ENCODE measurements at regions not wholly inside any gene's neighbourhood (a gene's known extent, or its start where the extent isn't known, plus 50 kb on each side); places are given as distances from the start of the nearest gene placed in this dataset.

DNA sequence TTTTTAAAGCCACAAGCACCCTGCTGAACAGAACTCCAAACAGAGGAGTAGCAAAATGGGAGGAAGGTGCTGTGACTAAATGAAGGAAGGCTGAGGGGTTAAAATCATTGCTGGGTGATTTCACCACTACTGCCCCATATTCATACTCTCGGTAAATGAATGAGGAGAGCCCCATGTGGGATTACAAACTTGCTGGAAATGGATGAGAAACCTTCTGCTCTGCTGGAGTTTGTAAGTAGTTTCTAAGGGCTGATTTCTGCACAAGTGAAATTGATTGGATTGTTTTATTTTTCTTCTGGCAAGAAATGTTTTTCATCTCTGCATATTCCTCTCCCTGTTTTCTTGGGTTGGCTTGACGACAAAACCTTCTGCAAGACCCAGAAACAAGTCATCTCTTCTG lies 533.5 kb upstream of the MMS22L start:
- intact Hi-C loops (cut with DNase I): no loop called here
- Histone ChIP-seq H3K9me3 (ENCODE audit: control insufficient read depth, low read length) (no peaks in the 10 kb centered on the region), H3K27ac (ENCODE audit: low read length) (no peak overlapping the region), H3K4me1 (ENCODE audit: control insufficient read depth, insufficient read depth, low read length) (no peaks in the 10 kb centered on the region), H3K27me3 (ENCODE audit: control insufficient read depth, insufficient read depth) (no peaks in the 10 kb centered on the region), H3K4me3 (ENCODE audit: low read length) (no peak overlapping the region)
- ATAC-seq: no peak
- no peak for DNase-seq
- WGBS: 64% methylated on average over 2 of the region's 2 CpGs

DNA sequence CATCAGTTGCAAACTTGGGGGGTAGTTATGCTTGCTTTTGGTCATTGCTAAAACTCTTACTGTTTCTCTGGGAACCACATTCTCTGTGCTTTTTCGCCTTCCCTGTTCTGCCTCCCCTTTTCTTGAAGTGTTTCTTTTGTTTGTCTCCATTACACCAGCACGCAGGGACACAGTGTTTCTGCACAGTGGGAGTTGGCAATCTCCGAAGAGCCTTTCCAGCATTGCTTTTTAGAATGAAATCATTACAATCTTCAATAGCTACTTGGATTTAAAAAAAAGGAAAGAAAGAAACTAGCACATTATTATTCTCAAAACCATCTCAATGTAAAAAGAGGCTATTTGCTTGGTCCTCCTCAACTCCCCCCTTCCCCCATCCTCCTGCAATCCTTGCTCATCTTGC lies 536.7 kb upstream of the MMS22L start:
- ATAC-seq (no peak), DNase-seq (no peak)
- Histone ChIP-seq H3K4me1 (ENCODE audit: control insufficient read depth, insufficient read depth, low read length) (no peaks in the 10 kb centered on the region), H3K27ac (ENCODE audit: low read length) (no peak overlapping the region), H3K9me3 (ENCODE audit: control insufficient read depth, low read length) (no peaks in the 10 kb centered on the region), H3K4me3 (ENCODE audit: low read length) (no peak overlapping the region), H3K27me3 (ENCODE audit: control insufficient read depth, insufficient read depth) (no peaks in the 10 kb centered on the region)
- WGBS: 57% methylated on average over 3 of the region's 3 CpGs
- intact Hi-C loops (cut with DNase I): no loop called here

DNA sequence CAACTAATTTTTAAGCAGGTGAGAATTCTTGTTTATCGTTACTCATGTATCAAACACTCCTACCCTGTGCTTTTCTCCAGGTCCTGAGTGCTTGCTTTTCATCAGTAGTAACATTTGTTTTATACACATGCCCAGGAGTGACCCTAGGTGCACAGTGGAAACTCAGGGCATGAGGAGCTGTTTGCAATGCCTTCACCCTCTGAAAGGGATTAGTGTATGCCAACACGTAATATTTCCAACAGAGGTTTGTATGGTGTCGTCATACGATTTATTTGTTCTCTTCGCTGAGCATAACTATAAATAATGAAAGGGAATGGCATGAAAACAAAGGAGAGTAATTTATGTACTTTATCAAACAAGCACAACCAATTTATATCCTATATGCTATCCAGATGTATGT lies 537.4 kb upstream of the MMS22L start:
- Histone ChIP-seq H3K27ac (ENCODE audit: low read length) (no peak overlapping the region), H3K4me3 (ENCODE audit: low read length) (no peak overlapping the region), H3K4me1 (ENCODE audit: control insufficient read depth, insufficient read depth, low read length) (no peaks in the 10 kb centered on the region), H3K27me3 (ENCODE audit: control insufficient read depth, insufficient read depth) (no peaks in the 10 kb centered on the region), H3K9me3 (ENCODE audit: control insufficient read depth, low read length) (no peaks in the 10 kb centered on the region)
- no peak for ATAC-seq
- DNase-seq: no peak
- WGBS: 94% methylated on average over 5 of the region's 5 CpGs
- intact Hi-C loops (cut with DNase I): no loop called here

DNA sequence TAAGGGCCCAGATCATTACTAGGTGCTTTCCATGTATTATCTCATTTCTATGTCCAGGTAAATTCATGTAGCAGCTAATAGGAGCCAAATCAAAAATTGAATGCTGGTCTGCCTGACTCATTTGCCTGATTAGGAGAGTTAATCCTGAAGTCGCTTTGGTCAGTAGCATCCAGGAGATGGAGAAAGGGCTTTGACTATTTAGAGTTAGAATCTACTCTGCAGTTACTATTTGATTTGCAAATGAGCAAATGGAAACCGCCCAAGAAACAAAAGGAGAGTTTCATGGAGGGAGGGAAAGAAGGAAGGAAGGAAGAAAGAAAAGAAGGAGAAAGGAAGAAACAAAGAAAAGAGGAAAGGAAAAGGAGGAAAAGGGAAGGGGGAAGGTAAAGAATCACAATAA lies 539.6 kb upstream of the MMS22L start:
- intact Hi-C loops (cut with DNase I): no loop called here
- Histone ChIP-seq H3K9me3 (ENCODE audit: control insufficient read depth, low read length) (no peaks in the 10 kb centered on the region), H3K4me3 (ENCODE audit: low read length) (no peak overlapping the region), H3K4me1 (ENCODE audit: control insufficient read depth, insufficient read depth, low read length) (no peaks in the 10 kb centered on the region), H3K27me3 (ENCODE audit: control insufficient read depth, insufficient read depth) (no peaks in the 10 kb centered on the region), H3K27ac (ENCODE audit: low read length) (no peak overlapping the region)
- ATAC-seq: no peak
- DNase-seq: no peak
- 55% methylated on average over 2 of the region's 2 CpGs for WGBS

DNA sequence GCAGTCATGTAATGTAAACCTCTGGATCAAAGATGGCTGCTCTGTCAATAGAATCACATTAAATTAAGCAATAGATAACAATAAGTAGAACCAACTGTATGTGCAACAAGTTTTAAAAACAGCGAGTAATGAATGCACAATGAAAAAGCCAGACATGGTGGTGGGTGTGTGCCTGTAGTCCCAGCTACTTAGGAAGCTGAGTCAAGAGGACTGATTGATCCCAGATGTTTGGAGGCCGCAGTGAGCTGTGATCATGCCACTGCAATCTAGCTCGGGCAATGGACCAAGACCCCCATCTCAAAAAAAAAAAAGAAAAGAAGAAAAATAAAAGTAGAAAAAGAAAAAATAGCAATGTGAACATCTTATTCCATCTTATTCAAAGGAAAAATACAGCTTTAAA lies 558.7 kb upstream of the MMS22L start:
- H3K4me3 ChIP-seq (ENCODE audit: low read length): no peak overlapping the region
- H3K9me3 ChIP-seq (ENCODE audit: control insufficient read depth, low read length): no peaks in the 10 kb centered on the region
- H3K4me1 ChIP-seq (ENCODE audit: control insufficient read depth, insufficient read depth, low read length): no peaks in the 10 kb centered on the region
- DNase-seq (no peak), ATAC-seq (no peak)
- intact Hi-C loops (cut with DNase I): no loop called here
- WGBS: 75% methylated on average over 3 of the region's 3 CpGs
- no peak overlapping the region for H3K27ac ChIP-seq (ENCODE audit: low read length)
- no peaks in the 10 kb centered on the region for H3K27me3 ChIP-seq (ENCODE audit: control insufficient read depth, insufficient read depth)

DNA sequence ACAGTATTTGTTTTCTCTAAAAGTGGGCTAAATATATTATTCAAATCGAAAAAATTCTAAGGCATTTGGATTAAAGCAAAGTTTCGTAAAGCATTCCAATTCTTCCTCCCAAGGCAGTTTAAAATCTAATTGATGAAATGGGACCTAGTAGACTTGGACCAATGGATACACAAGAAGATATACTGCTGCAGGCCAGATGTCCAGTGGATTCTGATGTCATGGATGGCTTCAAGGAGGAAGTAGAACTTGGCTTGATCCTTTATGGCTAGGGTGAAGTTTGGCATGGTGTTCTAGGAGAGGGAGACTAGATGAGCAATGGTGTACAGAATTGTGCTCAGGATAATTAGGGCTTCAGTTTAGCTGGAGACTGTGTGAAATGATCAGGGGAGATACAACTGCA lies 559.5 kb upstream of the MMS22L start:
- Histone ChIP-seq H3K27me3 (ENCODE audit: control insufficient read depth, insufficient read depth) (no peaks in the 10 kb centered on the region), H3K4me3 (ENCODE audit: low read length) (no peak overlapping the region), H3K27ac (ENCODE audit: low read length) (no peak overlapping the region), H3K9me3 (ENCODE audit: control insufficient read depth, low read length) (no peaks in the 10 kb centered on the region), H3K4me1 (ENCODE audit: control insufficient read depth, insufficient read depth, low read length) (no peaks in the 10 kb centered on the region)
- 87% methylated on average over 2 of the region's 2 CpGs for WGBS
- intact Hi-C loops (cut with DNase I): no loop called here
- ATAC-seq (no peak), DNase-seq (no peak)

DNA sequence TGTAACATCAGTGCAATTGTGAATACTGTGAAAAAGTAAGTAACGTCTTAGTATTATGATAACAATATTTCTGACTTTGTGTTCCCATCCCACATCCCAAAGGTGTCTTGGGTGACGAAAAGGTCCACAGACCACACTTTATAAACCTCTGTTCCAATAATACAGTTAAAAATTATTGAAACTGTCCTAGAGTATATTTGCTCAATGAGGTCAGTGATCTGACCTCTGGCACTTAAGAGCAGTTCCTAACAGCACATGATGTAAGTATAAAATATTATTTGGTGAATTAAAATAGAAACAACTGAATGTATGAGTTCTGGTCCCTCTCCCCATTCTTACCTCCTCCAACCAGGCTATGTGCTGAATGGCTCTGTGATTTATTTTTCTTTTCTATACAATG lies 566.4 kb upstream of the MMS22L start:
- no peak for ATAC-seq
- Histone ChIP-seq H3K9me3 (ENCODE audit: control insufficient read depth, low read length) (no peaks in the 10 kb centered on the region), H3K4me3 (ENCODE audit: low read length) (no peak overlapping the region), H3K4me1 (ENCODE audit: control insufficient read depth, insufficient read depth, low read length) (no peaks in the 10 kb centered on the region), H3K27me3 (ENCODE audit: control insufficient read depth, insufficient read depth) (no peaks in the 10 kb centered on the region), H3K27ac (ENCODE audit: low read length) (no peak overlapping the region)
- DNase-seq: no peak
- intact Hi-C loops (cut with DNase I): no loop called here
- WGBS: 71% methylated on average over 2 of the region's 2 CpGs

DNA sequence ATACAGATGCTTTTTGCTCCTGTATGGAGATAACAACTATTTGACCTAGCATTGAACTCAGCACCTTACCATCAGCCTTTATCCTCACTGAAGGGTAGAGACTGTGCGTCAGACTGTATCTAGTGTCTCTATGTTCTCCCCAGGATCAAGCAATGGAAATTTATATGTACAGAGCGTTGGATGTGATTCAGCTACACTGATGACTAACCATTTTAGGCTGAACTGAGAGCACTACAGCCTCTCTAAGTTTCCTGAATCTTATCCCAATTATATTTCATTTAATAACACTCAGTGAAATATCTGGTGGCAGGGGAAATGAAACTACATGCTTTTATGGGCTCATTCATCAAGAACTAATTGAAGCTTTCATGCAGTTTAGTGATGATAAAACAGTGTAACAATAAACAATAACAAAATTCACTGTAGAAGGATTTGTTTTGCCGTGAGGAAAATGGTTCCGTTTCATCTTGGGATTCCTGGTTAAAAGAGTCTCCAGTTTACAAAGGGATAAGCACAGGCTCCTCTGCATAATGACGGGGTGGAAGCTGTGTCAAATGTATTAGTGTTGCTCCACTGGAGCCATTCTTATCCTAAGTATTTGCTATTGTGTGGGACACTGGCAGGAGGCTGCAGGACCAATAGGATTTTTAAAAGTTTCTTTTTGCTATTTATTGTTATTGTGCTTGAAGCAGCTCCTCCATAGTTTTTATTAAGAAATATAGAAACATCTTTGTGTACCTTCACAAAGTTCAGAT lies 567.6 kb upstream of the MMS22L start:
- no peaks in the 10 kb centered on the region for H3K9me3 ChIP-seq (ENCODE audit: control insufficient read depth, low read length)
- H3K27ac ChIP-seq (ENCODE audit: low read length): no peak overlapping the region
- ATAC-seq (no peak), DNase-seq (no peak)
- no peak overlapping the region for H3K4me3 ChIP-seq (ENCODE audit: low read length)
- intact Hi-C loops (cut with DNase I): no loop called here
- 49% methylated on average over 5 of the region's 5 CpGs for WGBS
- no peaks in the 10 kb centered on the region for H3K27me3 ChIP-seq (ENCODE audit: control insufficient read depth, insufficient read depth)
- no peaks in the 10 kb centered on the region for H3K4me1 ChIP-seq (ENCODE audit: control insufficient read depth, insufficient read depth, low read length)

DNA sequence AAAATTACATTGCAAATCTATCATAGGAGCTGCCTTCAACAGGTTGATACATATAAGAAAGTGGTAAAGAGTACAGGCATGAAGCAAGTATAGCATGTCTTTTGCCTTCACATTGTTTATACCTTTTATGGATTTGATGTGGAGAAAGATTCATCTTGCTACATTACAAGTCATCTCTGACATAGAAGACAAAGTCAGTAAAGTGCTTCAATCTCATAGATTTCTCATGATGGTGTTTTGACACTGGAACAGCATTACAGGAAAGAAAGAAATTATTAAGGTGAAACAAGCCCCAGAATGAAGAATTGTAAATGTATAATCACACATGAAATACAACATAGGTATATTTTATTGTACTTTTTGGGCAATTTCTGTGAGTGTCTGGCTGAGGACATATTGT lies 580.7 kb upstream of the MMS22L start:
- Histone ChIP-seq H3K4me3 (ENCODE audit: low read length) (no peak overlapping the region), H3K9me3 (ENCODE audit: control insufficient read depth, low read length) (no peaks in the 10 kb centered on the region), H3K27me3 (ENCODE audit: control insufficient read depth, insufficient read depth) (no peaks in the 10 kb centered on the region), H3K27ac (ENCODE audit: low read length) (no peak overlapping the region), H3K4me1 (ENCODE audit: control insufficient read depth, insufficient read depth, low read length) (no peaks in the 10 kb centered on the region)
- ATAC-seq (no peak), DNase-seq (no peak)
- intact Hi-C loops (cut with DNase I): no loop called here

DNA sequence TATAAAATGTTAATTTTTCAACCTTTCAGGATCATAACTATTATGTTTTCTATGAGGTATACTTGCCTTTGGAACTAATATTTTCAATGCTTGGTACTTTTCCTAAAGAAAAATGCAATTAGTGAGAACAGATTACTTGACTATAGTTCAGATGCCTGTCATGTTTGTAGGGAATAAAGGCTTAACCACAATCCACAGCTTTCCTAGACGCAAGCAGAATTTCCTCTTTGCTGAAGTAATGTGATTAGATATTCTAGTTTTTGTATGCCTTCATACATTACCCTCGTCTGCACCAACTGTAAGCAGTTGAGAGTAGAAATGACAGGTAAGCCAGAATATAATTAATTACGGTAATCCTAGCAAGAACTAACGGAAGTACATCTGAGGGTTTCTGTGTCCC lies 581.4 kb upstream of the MMS22L start:
- 50% methylated on average over 4 of the region's 4 CpGs for WGBS
- intact Hi-C loops (cut with DNase I): no loop called here
- no peak overlapping the region for H3K4me3 ChIP-seq (ENCODE audit: low read length)
- no peak for DNase-seq
- no peak for ATAC-seq
- no peak overlapping the region for H3K27ac ChIP-seq (ENCODE audit: low read length)
- H3K9me3 ChIP-seq (ENCODE audit: control insufficient read depth, low read length): no peaks in the 10 kb centered on the region
- no peaks in the 10 kb centered on the region for H3K4me1 ChIP-seq (ENCODE audit: control insufficient read depth, insufficient read depth, low read length)
- no peaks in the 10 kb centered on the region for H3K27me3 ChIP-seq (ENCODE audit: control insufficient read depth, insufficient read depth)

DNA sequence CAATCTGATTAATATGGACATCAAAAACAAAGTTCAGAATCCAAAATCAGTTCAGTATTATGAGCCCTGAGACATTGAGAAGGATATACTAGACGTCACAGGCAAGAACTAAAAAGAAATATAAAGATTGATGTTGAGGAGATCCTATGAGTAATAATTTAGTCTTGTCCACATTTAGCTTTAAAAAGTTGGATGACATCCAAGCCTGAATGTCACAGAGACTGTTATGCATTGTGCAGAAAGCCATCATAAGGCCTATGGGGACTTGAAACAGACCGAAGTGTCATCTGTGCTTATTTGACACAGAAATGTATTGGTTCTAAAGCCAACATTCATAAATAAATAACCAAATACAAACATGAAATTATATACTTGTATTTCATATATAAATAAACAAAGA lies 581.8 kb upstream of the MMS22L start:
- 28% methylated on average over 2 of the region's 2 CpGs for WGBS
- intact Hi-C loops (cut with DNase I): no loop called here
- H3K27me3 ChIP-seq (ENCODE audit: control insufficient read depth, insufficient read depth): no peaks in the 10 kb centered on the region
- H3K4me1 ChIP-seq (ENCODE audit: control insufficient read depth, insufficient read depth, low read length): no peaks in the 10 kb centered on the region
- no peak overlapping the region for H3K4me3 ChIP-seq (ENCODE audit: low read length)
- H3K27ac ChIP-seq (ENCODE audit: low read length): no peak overlapping the region
- H3K9me3 ChIP-seq (ENCODE audit: control insufficient read depth, low read length): no peaks in the 10 kb centered on the region
- ATAC-seq (no peak), DNase-seq (no peak)

DNA sequence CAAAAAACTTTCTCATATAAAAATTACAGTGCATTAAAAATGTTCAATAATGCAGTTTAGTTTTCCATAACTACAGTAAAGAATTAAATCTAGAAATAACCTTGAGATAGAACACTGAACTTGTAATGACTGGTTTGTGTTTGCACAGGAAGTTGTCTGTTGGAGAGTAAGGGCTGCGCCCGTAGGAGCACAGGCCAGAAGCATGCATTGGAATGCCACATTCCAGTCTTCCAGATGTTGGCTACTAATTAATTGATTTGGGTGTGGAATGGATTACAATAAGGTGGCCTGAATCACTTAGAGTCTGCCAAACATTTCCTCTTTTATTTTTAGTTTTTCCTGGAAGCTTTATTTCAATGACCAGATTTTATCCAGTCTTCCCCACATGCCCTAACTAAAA lies 582.6 kb upstream of the MMS22L start:
- no peaks in the 10 kb centered on the region for H3K4me1 ChIP-seq (ENCODE audit: control insufficient read depth, insufficient read depth, low read length)
- no peak for DNase-seq
- no peak for ATAC-seq
- H3K9me3 ChIP-seq (ENCODE audit: control insufficient read depth, low read length): no peaks in the 10 kb centered on the region
- WGBS: 48% methylated on average over 2 of the region's 2 CpGs
- no peaks in the 10 kb centered on the region for H3K27me3 ChIP-seq (ENCODE audit: control insufficient read depth, insufficient read depth)
- no peak overlapping the region for H3K4me3 ChIP-seq (ENCODE audit: low read length)
- H3K27ac ChIP-seq (ENCODE audit: low read length): no peak overlapping the region
- intact Hi-C loops (cut with DNase I): no loop called here
